HEK293 (cell line): ENCODE measurements at regions not wholly inside any gene's neighbourhood (a gene's known extent, or its start where the extent isn't known, plus 50 kb on each side); places are given as distances from the start of the nearest gene placed in this dataset.

Experiments
- CTCF ChIA-PET: fragments of 350-600 bp; formaldehyde crosslinking; extraction: SDS; loops from one replicate; lab custom pipeline; 2021; ENCODE audit warnings: antibody characterized with exemption; lab: Yijun Ruan, JAX
- POLR2A ChIA-PET: fragments of 300-600 bp; formaldehyde crosslinking; extraction: SDS; loops from one replicate; lab custom pipeline; 2020; ENCODE audit warnings: antibody characterized with exemption, inconsistent platforms; lab: Yijun Ruan, JAX
- H3K27ac ChIP-seq: fragments of 200-500 bp; sonication (Bioruptor generic); 2 replicates; pipeline ENCODE4 v1.5.1; 2014; ENCODE audit warnings: low read depth, low read length, control low read depth, inconsistent platforms; ENCODE audit errors: extremely low read depth
- H3K36me3 ChIP-seq, 2 experiments: fragments of 200-500 bp in 1 of 2; sonication (Bioruptor generic) in 1 of 2; 1 replicate in 1 of 2; 2 replicates in 1 of 2; pipeline ENCODE4 v1.5.1; 2014 to 2017; ENCODE audit warnings: inconsistent platforms in 2 of 2, low read length in 2 of 2; ENCODE audit not compliant: control insufficient read depth in 2 of 2, insufficient read depth in 1 of 2
- H3K4me1 ChIP-seq: fragments of 200-500 bp; sonication (Bioruptor generic); 2 replicates; pipeline ENCODE4 v1.5.1; 2014; ENCODE audit warnings: mild to moderate bottlenecking, low read length, inconsistent platforms; ENCODE audit not compliant: control insufficient read depth, insufficient read depth
- H3K4me3 ChIP-seq: 2 replicates; pipeline ENCODE4 v1.5.1; 2011; ENCODE audit warnings: low read depth, mild to moderate bottlenecking, control low read depth, low read length, moderate library complexity
- H3K9me3 ChIP-seq: fragments of 200-500 bp; sonication (Bioruptor generic); 2 replicates; pipeline ENCODE4 v1.5.1; 2014; ENCODE audit warnings: low read depth, low read length, inconsistent platforms; ENCODE audit not compliant: control insufficient read depth, insufficient read depth
- HOXD13 ChIP-seq: sonication (generic); formaldehyde crosslinking; IDR thresholded peaks from 2 replicates; pipeline ENCODE4 v1.8.0; 2022; ENCODE audit warnings: missing genetic modification reagents, borderline replicate concordance
- MZF1 ChIP-seq: fragments of 450-650 bp; formaldehyde crosslinking; IDR thresholded peaks from 2 replicates; pipeline ENCODE4 v1.5.1; 2017; ENCODE audit warnings: missing biosample characterization, missing genetic modification characterization, borderline replicate concordance
- PRDM1 ChIP-seq: fragments of 450-650 bp; formaldehyde crosslinking; IDR thresholded peaks from 2 replicates; pipeline ENCODE4; 2016; ENCODE audit warnings: missing biosample characterization, missing genetic modification characterization
- PRDM6 ChIP-seq: fragments of 450-650 bp; formaldehyde crosslinking; IDR thresholded peaks from 2 replicates; pipeline ENCODE4 v1.5.1; 2017; ENCODE audit warnings: missing biosample characterization, missing genetic modification characterization
- RBAK ChIP-seq: fragments of 450-650 bp; formaldehyde crosslinking; IDR thresholded peaks from 2 replicates; pipeline ENCODE4 v1.5.1; 2016; ENCODE audit warnings: missing biosample characterization, missing genetic modification characterization
- ZBTB10 ChIP-seq: fragments of 450-650 bp; formaldehyde crosslinking; IDR thresholded peaks from 2 replicates; pipeline ENCODE4 v1.5.1; 2016; ENCODE audit warnings: missing biosample characterization, missing genetic modification characterization
- ZBTB17 ChIP-seq: fragments of 450-650 bp; formaldehyde crosslinking; IDR thresholded peaks from 2 replicates; pipeline ENCODE4 v1.5.1; 2016; ENCODE audit warnings: missing biosample characterization, missing genetic modification characterization
- ZBTB49 ChIP-seq: fragments of 450-650 bp; formaldehyde crosslinking; IDR thresholded peaks from 2 replicates; pipeline ENCODE4 v1.5.1; 2016; ENCODE audit warnings: missing biosample characterization, missing genetic modification characterization, low read depth
- ZNF138 ChIP-seq: fragments of 450-650 bp; formaldehyde crosslinking; IDR thresholded peaks from 2 replicates; pipeline ENCODE4 v1.5.1; 2016; ENCODE audit warnings: missing biosample characterization, missing genetic modification characterization, borderline replicate concordance
- ZNF18 ChIP-seq: fragments of 450-650 bp; formaldehyde crosslinking; IDR thresholded peaks from 2 replicates; pipeline ENCODE4 v1.5.1; 2016; ENCODE audit warnings: missing biosample characterization, missing genetic modification characterization
- ZNF211 ChIP-seq: fragments of 450-650 bp; formaldehyde crosslinking; IDR thresholded peaks from 2 replicates; pipeline ENCODE4 v1.5.1; 2016; ENCODE audit warnings: low read depth, missing biosample characterization, missing genetic modification characterization
- ZNF280D ChIP-seq: fragments of 450-650 bp; formaldehyde crosslinking; IDR thresholded peaks from 2 replicates; pipeline ENCODE4 v1.5.1; 2016; ENCODE audit warnings: missing biosample characterization, missing genetic modification characterization
- ZNF366 ChIP-seq: fragments of 450-650 bp; formaldehyde crosslinking; conservative IDR thresholded peaks from 2 replicates; pipeline ENCODE4 v1.5.1; 2016; ENCODE audit warnings: missing biosample characterization, missing genetic modification characterization
- ZNF404 ChIP-seq: fragments of 450-650 bp; formaldehyde crosslinking; IDR thresholded peaks from 2 replicates; pipeline ENCODE4 v1.5.1; 2017; ENCODE audit warnings: missing biosample characterization, missing genetic modification characterization
- ZNF514 ChIP-seq: fragments of 450-650 bp; formaldehyde crosslinking; IDR thresholded peaks from 2 replicates; pipeline ENCODE4 v1.5.1; 2016; ENCODE audit warnings: missing biosample characterization, missing genetic modification characterization
- ZNF544 ChIP-seq: fragments of 450-650 bp; formaldehyde crosslinking; IDR thresholded peaks from 2 replicates; pipeline ENCODE4 v1.5.0; 2017; ENCODE audit warnings: missing biosample characterization, missing genetic modification characterization
- ZNF629 ChIP-seq: fragments of 450-650 bp; formaldehyde crosslinking; IDR thresholded peaks from 2 replicates; pipeline ENCODE4 v1.5.1; 2017; ENCODE audit warnings: missing biosample characterization, missing genetic modification characterization
- ZNF664 ChIP-seq: fragments of 450-650 bp; formaldehyde crosslinking; IDR thresholded peaks from 2 replicates; pipeline ENCODE4 v1.5.1; 2016; ENCODE audit warnings: missing biosample characterization, missing genetic modification characterization
- ZNF704 ChIP-seq: fragments of 450-650 bp; formaldehyde crosslinking; IDR thresholded peaks from 2 replicates; pipeline ENCODE4 v1.5.1; 2016; ENCODE audit warnings: missing biosample characterization, missing genetic modification characterization
- ZNF776 ChIP-seq: fragments of 450-650 bp; formaldehyde crosslinking; IDR thresholded peaks from 2 replicates; pipeline ENCODE4 v1.5.0; 2017; ENCODE audit warnings: missing biosample characterization, missing genetic modification characterization, borderline replicate concordance
- ZXDB ChIP-seq: fragments of 450-650 bp; formaldehyde crosslinking; IDR thresholded peaks from 2 replicates; pipeline ENCODE4 v1.5.1; 2016; ENCODE audit warnings: missing biosample characterization, missing genetic modification characterization

GRCh38 chr5:27191786-27192510, 153.6 kb upstream of the CDH9 start:
- no peak for TF ChIP-seq ZNF544 (tag by site-specific recombination)
- TF ChIP-seq PRDM1: no peak
- no peak for TF ChIP-seq ZNF514 (tag by site-specific recombination)
- no peak for TF ChIP-seq ZBTB17 (tag by site-specific recombination)
- ChIA-PET POLR2A (no interaction called here), CTCF (no interaction called here)
- Histone ChIP-seq H3K4me1 (no peaks in the 10 kb centered on the region), H3K27ac (no peak overlapping the region), H3K9me3 (no peaks in the 10 kb centered on the region), H3K36me3 (no peaks in the 10 kb centered on the region), H3K4me3 (no peak overlapping the region)

- no peaks in the 10 kb centered on the region for H3K9me3 ChIP-seq
- POLR2A ChIA-PET: no interaction called here
- no peak for TF ChIP-seq PRDM6
- TF ChIP-seq ZBTB10 (tag by site-specific recombination): no peak
- no peak for TF ChIP-seq ZNF366 (tag by site-specific recombination)
- TF ChIP-seq ZNF211: no peak
- no peak for TF ChIP-seq ZXDB
- no peak for TF ChIP-seq ZNF664 (tag by site-specific recombination)
- TF ChIP-seq ZBTB17 (tag by site-specific recombination): no peak
- TF ChIP-seq ZNF629 (tag by site-specific recombination): no peak
- TF ChIP-seq HOXD13 (CRISPR knock-in tag): no peak
- TF ChIP-seq RBAK (tag by site-specific recombination): no peak
- no peak for TF ChIP-seq ZBTB49
- no peak for TF ChIP-seq ZNF776 (tag by site-specific recombination)
- TF ChIP-seq ZNF404: no peak
- no peak for TF ChIP-seq ZNF280D (tag by site-specific recombination)
- TF ChIP-seq ZNF704 (tag by site-specific recombination): no peak
- no peak for TF ChIP-seq ZNF18 (tag by site-specific recombination)
- no peak for TF ChIP-seq ZNF138 (tag by site-specific recombination)
- no peak for TF ChIP-seq MZF1 (tag by site-specific recombination)
- CTCF ChIA-PET: interaction anchor here (0.7 kb wide), 1 partner anchor 39 kb away, joined by 5 read pairs; no protein-coding TSS in a partner anchor
- no peak overlapping the region for H3K4me3 ChIP-seq
- no peaks in the 10 kb centered on the region for H3K4me1 ChIP-seq
- H3K27ac ChIP-seq: no peak overlapping the region
- H3K36me3 ChIP-seq: no peaks in the 10 kb centered on the region
These were observed 134.3 kb upstream of the CDH9 start for GRCh38 chr5:27172693-27173092.
